HepG2 (cell line): ENCODE measurements at regions not wholly inside any gene's neighbourhood (a gene's known extent, or its start where the extent isn't known, plus 50 kb on each side); places are given as distances from the start of the nearest gene placed in this dataset.

ENCODE experiments used
- ATAC-seq: fragments of 200-7000 bp; cut with Tn5 transposase; 3 replicates; pipeline ENCODE4 v1.9.1; 2020; ENCODE audit warnings: mild to moderate bottlenecking, moderate library complexity
- BruUV-seq: library from RNA; stranded (reverse); fragments of 400-500 nt; replicated peaks from 2 replicates; lab custom pipeline; 2021; lab: Mats Ljungman, UMichigan
- CTCF ChIA-PET: fragments of 300-600 bp; formaldehyde crosslinking; extraction: SDS; loops from one replicate; lab custom pipeline; 2021; ENCODE audit warnings: low total read pairs, inconsistent platforms, low intra/inter-chr PET ratio; lab: Yijun Ruan, JAX
- POLR2A ChIA-PET: fragments of 350-600 bp; sonication (Branson Sonifier 250); formaldehyde crosslinking; loops from one replicate; lab custom pipeline; 2020; ENCODE audit warnings: antibody characterized with exemption, inconsistent platforms; lab: Yijun Ruan, JAX
- DNase-seq: peaks from one replicate; pipeline ENCODE4 v3.0.0-alpha.2; 2015; ENCODE audit warnings: low spot score
- FAIRE-seq: peaks from 3 replicates; lab custom pipeline; 2011; peaks lifted over from hg19 to GRCh38; lab: Jason Lieb, UNC
- H2AFZ ChIP-seq: one replicate; pipeline ENCODE4 v1.6.1; 2011; ENCODE audit warnings: low read length, inconsistent platforms
- H3K27ac ChIP-seq: fragments of 300-600 bp; 3 replicates; pipeline ENCODE4 v1.8.0; 2011; ENCODE audit warnings: mixed run types, mild to moderate bottlenecking, mixed read lengths, low read length, inconsistent platforms; ENCODE audit not compliant: insufficient read depth; ENCODE audit errors: extremely low read length
- H3K27me3 ChIP-seq, 2 experiments: fragments of 200-600 bp in 1 of 2; 2 replicates in 1 of 2; 3 replicates in 1 of 2; pipeline versions ENCODE4 v1.6.0 to v1.8.0; 2011; ENCODE audit warnings: low read length in 2 of 2, mild to moderate bottlenecking in 2 of 2, moderate library complexity in 2 of 2, inconsistent platforms in 1 of 2; ENCODE audit not compliant: insufficient read depth in 2 of 2, control insufficient read depth in 1 of 2
- H3K36me3 ChIP-seq, 2 experiments: fragments of 200-600 bp in 1 of 2; replicated peaks in 1 of 2; 2 replicates in 1 of 2; 3 replicates in 1 of 2; pipeline versions ENCODE4 v1.5.1 to v1.8.0; 2011; ENCODE audit warnings: low read length in 2 of 2, inconsistent platforms in 1 of 2; ENCODE audit not compliant: insufficient read depth in 2 of 2, control insufficient read depth in 1 of 2
- H3K4me1 ChIP-seq: 2 replicates; pipeline ENCODE4 v1.5.1; 2012; ENCODE audit warnings: low read length, inconsistent platforms; ENCODE audit not compliant: insufficient read depth
- H3K4me2 ChIP-seq: 2 replicates; pipeline ENCODE4 v1.6.0; 2011; ENCODE audit warnings: low read depth, low read length, inconsistent platforms
- H3K4me3 ChIP-seq, 3 experiments: fragments of 200-600 bp in 1 of 3; sonication (generic), shearing (Covaris generic) in 1 of 3; replicated peaks in 1 of 3; 2 replicates each; pipeline ENCODE4 v1.5.1; 2011 to 2016; ENCODE audit warnings: low read length in 3 of 3, inconsistent platforms in 2 of 3, low read depth in 2 of 3, mild to moderate bottlenecking in 2 of 3, control low read depth in 1 of 3, mixed read lengths in 1 of 3; ENCODE audit not compliant: insufficient read depth in 1 of 3
- H3K79me2 ChIP-seq: one replicate; pipeline ENCODE4 v1.6.1; 2011; ENCODE audit warnings: low read length, inconsistent platforms; ENCODE audit not compliant: insufficient read depth
- H3K9ac ChIP-seq: 2 replicates; pipeline ENCODE4 v1.6.0; 2011; ENCODE audit warnings: mild to moderate bottlenecking, low read depth, low read length, inconsistent platforms; ENCODE audit not compliant: insufficient read depth
- H3K9me3 ChIP-seq: 2 replicates; pipeline ENCODE4 v1.5.1; 2012; ENCODE audit warnings: mild to moderate bottlenecking, low read length
- H4K20me1 ChIP-seq: 2 replicates; pipeline ENCODE4 v1.6.0; 2011; ENCODE audit warnings: inconsistent platforms, mild to moderate bottlenecking, low read length, moderate library complexity; ENCODE audit not compliant: insufficient read depth
- AKNA ChIP-seq: sonication (generic); formaldehyde crosslinking; IDR thresholded peaks from 2 replicates; pipeline ENCODE4 v1.4.0; 2020; ENCODE audit warnings: missing genetic modification reagents, borderline replicate concordance
- CEBPZ ChIP-seq: IDR thresholded peaks from 2 replicates; pipeline ENCODE4 v1.6.1; 2012; ENCODE audit warnings: low read length, improper control_type of control experiment
- ELF4 ChIP-seq: sonication (generic); formaldehyde crosslinking; IDR thresholded peaks from 2 replicates; pipeline ENCODE4 v1.5.0; 2020; ENCODE audit warnings: missing genetic modification reagents, mild to moderate bottlenecking, moderate library complexity, borderline replicate concordance
- IKZF4 ChIP-seq: sonication (generic); formaldehyde crosslinking; IDR thresholded peaks from 2 replicates; pipeline ENCODE4 v1.5.1; 2020; ENCODE audit warnings: borderline replicate concordance, mild to moderate bottlenecking, low read depth, missing genetic modification reagents; ENCODE audit errors: not compliant biosample characterization
- NR2F2 ChIP-seq: IDR thresholded peaks from 2 replicates; pipeline ENCODE4 v1.6.1; 2012; ENCODE audit warnings: low read depth, inconsistent platforms, borderline replicate concordance
- PRMT3 ChIP-seq: sonication (generic); formaldehyde crosslinking; IDR thresholded peaks from 2 replicates; pipeline ENCODE4 v1.8.1; 2022; ENCODE audit warnings: low read depth, mild to moderate bottlenecking, moderate library complexity, missing genetic modification reagents, borderline replicate concordance
- SNRNP70 ChIP-seq: fragments of 200-400 bp; formaldehyde crosslinking; IDR thresholded peaks from 2 replicates; pipeline ENCODE4 v1.6.1; 2017; ENCODE audit warnings: mild to moderate bottlenecking, low read depth, low read length, moderate library complexity
- THAP7 ChIP-seq: sonication (generic); formaldehyde crosslinking; IDR thresholded peaks from 2 replicates; pipeline ENCODE4 v1.8.1; 2023; ENCODE audit warnings: mild to moderate bottlenecking, missing genetic modification reagents
- ZBTB43 ChIP-seq: sonication (generic); formaldehyde crosslinking; conservative IDR thresholded peaks from 2 replicates; pipeline ENCODE4 v1.4.0; 2020; ENCODE audit warnings: missing genetic modification reagents
- ZMYM2 ChIP-seq: sonication (generic); formaldehyde crosslinking; IDR thresholded peaks from 2 replicates; pipeline ENCODE4 v1.8.0; 2022; ENCODE audit warnings: mild to moderate bottlenecking, missing genetic modification reagents
- ZNF17 ChIP-seq: sonication (generic); formaldehyde crosslinking; IDR thresholded peaks from 2 replicates; pipeline ENCODE4 v1.5.0; 2020; ENCODE audit warnings: mild to moderate bottlenecking, missing genetic modification reagents
- ZNF460 ChIP-seq: sonication (generic); formaldehyde crosslinking; IDR thresholded peaks from 2 replicates; pipeline ENCODE4 v1.5.1; 2020; ENCODE audit warnings: missing genetic modification reagents, mild to moderate bottlenecking, borderline replicate concordance
- ZSCAN29 ChIP-seq: sonication (generic); formaldehyde crosslinking; conservative IDR thresholded peaks from 2 replicates; pipeline ENCODE4 v1.4.0; 2020; ENCODE audit warnings: mild to moderate bottlenecking, missing genetic modification reagents
- WGBS: methylation state at CpG from one replicate; pipeline ENCODE4 v1.1.6; 2017; ENCODE audit warnings: low lambda C conversion rate; 5-methylcytosine and 5-hydroxymethylcytosine counted together
- in situ Hi-C: cut with HindIII; loops from 2 replicates; pipeline ENCODE4 v1.10.0; 2017; ENCODE audit warnings: low pct_unique_long_range_greater_than_20kb; ENCODE audit not compliant: extremely low pct_ligation_motif_present
- intact Hi-C: fragments of 100-400 bp; cut with micrococcal nuclease; formaldehyde crosslinking; loops from one replicate; pipeline ENCODE4 v1.10.0; 2022; ENCODE audit not compliant: unreplicated experiment

GRCh38 chr6:111967131-111967530 lies 86.8 kb upstream of the CCN6 start (continued):
- TF ChIP-seq AKNA = no peak
- no peak for TF ChIP-seq ZBTB43

GRCh38 chr6:111970426-111970825 lies 83.5 kb upstream of the CCN6 start:
- CTCF ChIA-PET = no interaction called here
- FAIRE-seq = no peak
- no peak for DNase-seq
- peaks cover 0 to 10% of the 10 kb centered on the region in 2 experiments; a peak in 1 of 5 replicates for H3K27me3 ChIP-seq
- H2AFZ ChIP-seq = no peak overlapping the region
- H3K36me3 ChIP-seq = no peaks in the 10 kb centered on the region
- no peaks in the 10 kb centered on the region for H4K20me1 ChIP-seq
- H3K27ac ChIP-seq = no peak overlapping the region
- intact Hi-C loops (no loop called here), in situ Hi-C loops (no loop called here)
- WGBS = 6% methylated on average over 2 of the region's 2 CpGs
- BruUV-seq = no TSS peak
- POLR2A ChIA-PET = no interaction called here
- no peak for ATAC-seq
- H3K4me1 ChIP-seq = no peaks in the 10 kb centered on the region
- H3K9ac ChIP-seq = no peak overlapping the region
- no peak overlapping the region for H3K4me2 ChIP-seq
- no peaks in the 10 kb centered on the region for H3K79me2 ChIP-seq
- H3K4me3 ChIP-seq = no peak overlapping the region
- no peaks in the 10 kb centered on the region for H3K9me3 ChIP-seq
- TF ChIP-seq THAP7 (CRISPR knock-in tag) (no peak), PRMT3 (CRISPR knock-in tag) (no peak), NR2F2 (no peak), ELF4 (CRISPR knock-in tag) (no peak), ZSCAN29 (CRISPR knock-in tag) (no peak), ZNF17 (CRISPR knock-in tag) (no peak), CEBPZ (no peak), ZNF460 (CRISPR knock-in tag) (no peak), IKZF4 (CRISPR knock-in tag) (no peak), SNRNP70 (no peak), ZMYM2 (CRISPR knock-in tag) (no peak)
